HepG2 (cell line): ENCODE measurements at regions not wholly inside any gene's neighbourhood (a gene's known extent, or its start where the extent isn't known, plus 50 kb on each side); places are given as distances from the start of the nearest gene placed in this dataset.
"Not testable (repeated sequence)": the region's sequence is repeated elsewhere in the genome, so short reads cannot be mapped to it uniquely, and the experiment has no call there.

Experiments
- ATAC-seq: fragments of 200-7000 bp; cut with Tn5 transposase; 3 replicates; pipeline ENCODE4 v1.9.1; 2020; ENCODE audit warnings: mild to moderate bottlenecking, moderate library complexity
- BruUV-seq: library from RNA; stranded (reverse); fragments of 400-500 nt; replicated peaks from 2 replicates; lab custom pipeline; 2021; lab: Mats Ljungman, UMichigan
- CTCF ChIA-PET: fragments of 300-600 bp; formaldehyde crosslinking; extraction: SDS; loops from one replicate; lab custom pipeline; 2021; ENCODE audit warnings: low total read pairs, inconsistent platforms, low intra/inter-chr PET ratio; lab: Yijun Ruan, JAX
- POLR2A ChIA-PET: fragments of 350-600 bp; sonication (Branson Sonifier 250); formaldehyde crosslinking; loops from one replicate; lab custom pipeline; 2020; ENCODE audit warnings: antibody characterized with exemption, inconsistent platforms; lab: Yijun Ruan, JAX
- DNase-seq: peaks from one replicate; pipeline ENCODE4 v3.0.0-alpha.2; 2015; ENCODE audit warnings: low spot score
- FAIRE-seq: peaks from 3 replicates; lab custom pipeline; 2011; peaks lifted over from hg19 to GRCh38; lab: Jason Lieb, UNC
- H2AFZ ChIP-seq: one replicate; pipeline ENCODE4 v1.6.1; 2011; ENCODE audit warnings: low read length, inconsistent platforms
- H3K27ac ChIP-seq: fragments of 300-600 bp; 3 replicates; pipeline ENCODE4 v1.8.0; 2011; ENCODE audit warnings: mixed run types, mild to moderate bottlenecking, mixed read lengths, low read length, inconsistent platforms; ENCODE audit not compliant: insufficient read depth; ENCODE audit errors: extremely low read length
- H3K27me3 ChIP-seq, 2 experiments: fragments of 200-600 bp in 1 of 2; 2 replicates in 1 of 2; 3 replicates in 1 of 2; pipeline versions ENCODE4 v1.6.0 to v1.8.0; 2011; ENCODE audit warnings: low read length in 2 of 2, mild to moderate bottlenecking in 2 of 2, moderate library complexity in 2 of 2, inconsistent platforms in 1 of 2; ENCODE audit not compliant: insufficient read depth in 2 of 2, control insufficient read depth in 1 of 2
- H3K36me3 ChIP-seq, 2 experiments: fragments of 200-600 bp in 1 of 2; replicated peaks in 1 of 2; 2 replicates in 1 of 2; 3 replicates in 1 of 2; pipeline versions ENCODE4 v1.5.1 to v1.8.0; 2011; ENCODE audit warnings: low read length in 2 of 2, inconsistent platforms in 1 of 2; ENCODE audit not compliant: insufficient read depth in 2 of 2, control insufficient read depth in 1 of 2
- H3K4me1 ChIP-seq: 2 replicates; pipeline ENCODE4 v1.5.1; 2012; ENCODE audit warnings: low read length, inconsistent platforms; ENCODE audit not compliant: insufficient read depth
- H3K4me2 ChIP-seq: 2 replicates; pipeline ENCODE4 v1.6.0; 2011; ENCODE audit warnings: low read depth, low read length, inconsistent platforms
- H3K4me3 ChIP-seq, 3 experiments: fragments of 200-600 bp in 1 of 3; sonication (generic), shearing (Covaris generic) in 1 of 3; replicated peaks in 1 of 3; 2 replicates each; pipeline ENCODE4 v1.5.1; 2011 to 2016; ENCODE audit warnings: low read length in 3 of 3, inconsistent platforms in 2 of 3, low read depth in 2 of 3, mild to moderate bottlenecking in 2 of 3, control low read depth in 1 of 3, mixed read lengths in 1 of 3; ENCODE audit not compliant: insufficient read depth in 1 of 3
- H3K79me2 ChIP-seq: one replicate; pipeline ENCODE4 v1.6.1; 2011; ENCODE audit warnings: low read length, inconsistent platforms; ENCODE audit not compliant: insufficient read depth
- H3K9ac ChIP-seq: 2 replicates; pipeline ENCODE4 v1.6.0; 2011; ENCODE audit warnings: mild to moderate bottlenecking, low read depth, low read length, inconsistent platforms; ENCODE audit not compliant: insufficient read depth
- H3K9me3 ChIP-seq: 2 replicates; pipeline ENCODE4 v1.5.1; 2012; ENCODE audit warnings: mild to moderate bottlenecking, low read length
- H4K20me1 ChIP-seq: 2 replicates; pipeline ENCODE4 v1.6.0; 2011; ENCODE audit warnings: inconsistent platforms, mild to moderate bottlenecking, low read length, moderate library complexity; ENCODE audit not compliant: insufficient read depth
- CC2D1A ChIP-seq: sonication (generic); formaldehyde crosslinking; IDR thresholded peaks from 2 replicates; pipeline ENCODE4 v1.8.1; 2023; ENCODE audit warnings: mild to moderate bottlenecking, missing genetic modification reagents
- RELA ChIP-seq: sonication (generic); formaldehyde crosslinking; IDR thresholded peaks from 2 replicates; pipeline ENCODE4 v1.4.0; 2020; ENCODE audit warnings: missing genetic modification reagents
- SP140L ChIP-seq: sonication (generic); formaldehyde crosslinking; IDR thresholded peaks from 2 replicates; pipeline ENCODE4 v1.4.0; 2020; ENCODE audit warnings: missing genetic modification reagents, borderline replicate concordance
- TBX2 ChIP-seq: sonication (generic); formaldehyde crosslinking; IDR thresholded peaks from 2 replicates; pipeline ENCODE4 v1.5.0; 2020; ENCODE audit warnings: missing genetic modification reagents, mild to moderate bottlenecking, borderline replicate concordance
- ZBTB21 ChIP-seq: sonication (generic); formaldehyde crosslinking; IDR thresholded peaks from 2 replicates; pipeline ENCODE4 v1.4.0; 2020; ENCODE audit warnings: missing genetic modification reagents
- ZFYVE20 ChIP-seq: sonication (generic); formaldehyde crosslinking; IDR thresholded peaks from 2 replicates; pipeline ENCODE4 v1.8.0; 2023; ENCODE audit warnings: low read depth, mild to moderate bottlenecking, moderate library complexity, missing genetic modification reagents, borderline replicate concordance
- ZNF589 ChIP-seq: sonication (generic); formaldehyde crosslinking; conservative IDR thresholded peaks from 2 replicates; pipeline ENCODE4 v1.8.0; 2022; ENCODE audit warnings: mild to moderate bottlenecking, moderate library complexity, missing genetic modification reagents
- ZNF614 ChIP-seq: IDR thresholded peaks from 2 replicates; pipeline ENCODE4 v1.6.1; 2018; ENCODE audit warnings: missing biosample characterization, missing genetic modification reagents, inconsistent platforms, borderline replicate concordance
- ZNF816 ChIP-seq: sonication (generic); formaldehyde crosslinking; IDR thresholded peaks from 2 replicates; pipeline ENCODE4 v1.8.0; 2022; ENCODE audit warnings: missing genetic modification reagents, mild to moderate bottlenecking, borderline replicate concordance
- WGBS: methylation state at CpG from one replicate; pipeline ENCODE4 v1.1.6; 2017; ENCODE audit warnings: low lambda C conversion rate; 5-methylcytosine and 5-hydroxymethylcytosine counted together
- in situ Hi-C: cut with HindIII; loops from 2 replicates; pipeline ENCODE4 v1.10.0; 2017; ENCODE audit warnings: low pct_unique_long_range_greater_than_20kb; ENCODE audit not compliant: extremely low pct_ligation_motif_present
- intact Hi-C: fragments of 100-400 bp; cut with micrococcal nuclease; formaldehyde crosslinking; loops from one replicate; pipeline ENCODE4 v1.10.0; 2022; ENCODE audit not compliant: unreplicated experiment
- TF ChIP-seq, protein P1 (sequence below): sonication (generic); formaldehyde crosslinking; IDR thresholded peaks from 2 replicates; pipeline ENCODE4 v1.5.0; 2020; ENCODE audit warnings: mild to moderate bottlenecking, missing genetic modification reagents
- TF ChIP-seq, protein P2 (sequence below): sonication (generic); formaldehyde crosslinking; IDR thresholded peaks from 2 replicates; pipeline ENCODE4 v1.8.0; 2022; ENCODE audit warnings: low read depth, missing genetic modification reagents
- TF ChIP-seq, protein P3 (sequence below): sonication (generic); formaldehyde crosslinking; IDR thresholded peaks from 2 replicates; pipeline ENCODE4 v1.5.0; 2020; ENCODE audit warnings: missing genetic modification reagents, mild to moderate bottlenecking, borderline replicate concordance

DNA sequence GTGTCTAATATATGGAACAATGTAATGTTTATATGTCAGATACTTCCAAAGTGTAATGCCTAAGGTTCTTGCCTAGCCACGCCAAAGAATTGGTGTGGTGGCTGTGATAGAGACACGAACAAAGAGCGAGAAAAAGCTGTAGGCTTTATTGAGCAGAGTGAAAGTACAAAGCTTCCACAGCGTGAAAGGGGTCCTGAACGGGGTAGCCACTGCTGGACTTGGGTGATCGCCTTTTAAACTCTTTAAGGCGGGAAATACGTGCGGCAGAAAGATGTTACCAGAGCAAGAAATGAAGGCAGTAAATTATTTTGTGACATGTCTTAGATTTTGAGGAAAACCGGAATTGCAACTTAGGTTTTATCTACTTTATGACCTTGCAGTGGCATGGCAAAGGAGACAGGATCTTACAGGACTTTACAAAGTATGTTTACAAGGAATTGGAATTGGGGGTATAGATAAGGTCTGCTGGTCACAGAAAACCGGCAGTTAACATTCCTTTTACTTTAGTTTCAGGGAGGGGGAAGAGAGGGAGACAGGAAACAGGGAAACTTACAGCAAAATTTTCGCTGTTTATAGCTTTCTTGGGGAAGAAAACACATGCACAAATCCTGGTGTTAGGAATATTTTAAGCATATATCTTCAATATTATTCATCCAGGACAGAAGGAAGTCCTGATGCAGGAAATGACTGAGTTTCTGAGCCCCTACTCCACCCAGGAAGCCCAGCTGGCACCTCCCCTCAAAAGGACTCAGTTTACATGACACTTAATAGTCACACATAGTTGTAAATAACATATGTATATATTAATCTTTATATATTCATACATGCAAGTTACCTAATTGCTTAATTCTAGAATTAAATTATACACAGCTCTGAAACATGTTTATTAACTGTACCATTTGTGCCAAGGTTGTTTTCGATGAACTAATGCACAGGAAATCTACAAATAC lies 421.3 kb upstream of the PABPC4L start:
- DNase-seq, POLR2A ChIA-PET, in situ Hi-C loops, H3K27ac ChIP-seq, H3K27me3 ChIP-seq, FAIRE-seq, BruUV-seq, intact Hi-C loops, H4K20me1 ChIP-seq, H3K4me2 ChIP-seq, H3K9ac ChIP-seq, CTCF ChIA-PET, H3K4me3 ChIP-seq, H3K79me2 ChIP-seq, H2AFZ ChIP-seq, H3K36me3 ChIP-seq, H3K4me1 ChIP-seq, ATAC-seq, H3K9me3 ChIP-seq: not testable (repeated sequence)
- 43% methylated on average over 13 of the region's 13 CpGs for WGBS

DNA sequence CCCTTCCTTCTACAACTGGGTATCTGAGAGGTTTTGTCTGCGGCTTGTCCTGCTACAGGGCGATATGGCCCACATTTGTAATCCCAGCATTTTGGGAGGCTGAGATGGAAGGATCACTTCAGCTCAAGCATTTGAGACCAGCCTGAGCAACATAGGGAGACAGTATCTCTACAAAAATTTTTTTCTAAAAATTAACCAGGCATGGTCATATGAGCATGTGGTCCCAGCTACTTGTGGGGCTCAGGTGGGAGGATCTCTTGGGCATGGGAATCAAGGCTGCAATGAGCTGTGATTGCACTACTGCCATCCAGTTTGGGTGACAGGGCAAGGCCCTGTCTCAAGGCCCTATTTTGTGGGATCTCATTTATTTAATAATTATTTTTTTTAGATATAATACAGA lies 420.6 kb upstream of the PABPC4L start:
- H3K4me1 ChIP-seq = no peaks in the 10 kb centered on the region
- H3K27ac ChIP-seq = no peak overlapping the region
- no peaks in the 10 kb centered on the region for H3K9me3 ChIP-seq
- intact Hi-C loops = no loop called here
- H2AFZ ChIP-seq = no peak overlapping the region
- DNase-seq = no peak
- CTCF ChIA-PET = no interaction called here
- FAIRE-seq = no peak
- POLR2A ChIA-PET = no interaction called here
- H3K4me2 ChIP-seq = no peak overlapping the region
- no TSS peak for BruUV-seq
- WGBS = 78% methylated on average over 2 of the region's 2 CpGs
- H3K36me3 ChIP-seq = no peaks in the 10 kb centered on the region
- ATAC-seq = no peak
- H3K79me2 ChIP-seq = no peaks in the 10 kb centered on the region
- in situ Hi-C loops = no loop called here
- no peak overlapping the region for H3K4me3 ChIP-seq
- H3K9ac ChIP-seq = no peak overlapping the region
- no peaks in the 10 kb centered on the region for H3K27me3 ChIP-seq
- H4K20me1 ChIP-seq = no peaks in the 10 kb centered on the region
- TF ChIP-seq, protein P1, sequence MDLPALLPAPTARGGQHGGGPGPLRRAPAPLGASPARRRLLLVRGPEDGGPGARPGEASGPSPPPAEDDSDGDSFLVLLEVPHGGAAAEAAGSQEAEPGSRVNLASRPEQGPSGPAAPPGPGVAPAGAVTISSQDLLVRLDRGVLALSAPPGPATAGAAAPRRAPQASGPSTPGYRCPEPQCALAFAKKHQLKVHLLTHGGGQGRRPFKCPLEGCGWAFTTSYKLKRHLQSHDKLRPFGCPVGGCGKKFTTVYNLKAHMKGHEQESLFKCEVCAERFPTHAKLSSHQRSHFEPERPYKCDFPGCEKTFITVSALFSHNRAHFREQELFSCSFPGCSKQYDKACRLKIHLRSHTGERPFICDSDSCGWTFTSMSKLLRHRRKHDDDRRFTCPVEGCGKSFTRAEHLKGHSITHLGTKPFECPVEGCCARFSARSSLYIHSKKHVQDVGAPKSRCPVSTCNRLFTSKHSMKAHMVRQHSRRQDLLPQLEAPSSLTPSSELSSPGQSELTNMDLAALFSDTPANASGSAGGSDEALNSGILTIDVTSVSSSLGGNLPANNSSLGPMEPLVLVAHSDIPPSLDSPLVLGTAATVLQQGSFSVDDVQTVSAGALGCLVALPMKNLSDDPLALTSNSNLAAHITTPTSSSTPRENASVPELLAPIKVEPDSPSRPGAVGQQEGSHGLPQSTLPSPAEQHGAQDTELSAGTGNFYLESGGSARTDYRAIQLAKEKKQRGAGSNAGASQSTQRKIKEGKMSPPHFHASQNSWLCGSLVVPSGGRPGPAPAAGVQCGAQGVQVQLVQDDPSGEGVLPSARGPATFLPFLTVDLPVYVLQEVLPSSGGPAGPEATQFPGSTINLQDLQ (CRISPR knock-in tag) = no peak
- TF ChIP-seq ZFYVE20 (no peak), ZNF589 (CRISPR knock-in tag) (no peak), RELA (CRISPR knock-in tag) (no peak), CC2D1A (no peak), ZNF816 (CRISPR knock-in tag) (no peak), ZBTB21 (CRISPR knock-in tag) (no peak), ZNF614 (CRISPR knock-in tag) (no peak), TBX2 (no peak), SP140L (CRISPR knock-in tag) (no peak)
- TF ChIP-seq, protein P2, sequence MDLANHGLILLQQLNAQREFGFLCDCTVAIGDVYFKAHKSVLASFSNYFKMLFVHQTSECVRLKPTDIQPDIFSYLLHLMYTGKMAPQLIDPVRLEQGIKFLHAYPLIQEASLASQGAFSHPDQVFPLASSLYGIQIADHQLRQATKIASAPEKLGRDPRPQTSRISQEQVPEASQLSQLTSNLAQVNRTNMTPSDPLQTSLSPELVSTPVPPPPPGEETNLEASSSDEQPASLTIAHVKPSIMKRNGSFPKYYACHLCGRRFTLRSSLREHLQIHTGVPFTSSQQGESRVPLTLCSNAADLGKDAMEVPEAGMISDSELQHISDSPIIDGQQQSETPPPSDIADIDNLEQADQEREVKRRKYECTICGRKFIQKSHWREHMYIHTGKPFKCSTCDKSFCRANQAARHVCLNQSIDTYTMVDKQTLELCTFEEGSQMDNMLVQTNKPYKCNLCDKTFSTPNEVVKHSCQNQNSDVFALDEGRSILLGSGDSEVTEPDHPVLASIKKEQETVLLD = no peak
- TF ChIP-seq, protein P3, sequence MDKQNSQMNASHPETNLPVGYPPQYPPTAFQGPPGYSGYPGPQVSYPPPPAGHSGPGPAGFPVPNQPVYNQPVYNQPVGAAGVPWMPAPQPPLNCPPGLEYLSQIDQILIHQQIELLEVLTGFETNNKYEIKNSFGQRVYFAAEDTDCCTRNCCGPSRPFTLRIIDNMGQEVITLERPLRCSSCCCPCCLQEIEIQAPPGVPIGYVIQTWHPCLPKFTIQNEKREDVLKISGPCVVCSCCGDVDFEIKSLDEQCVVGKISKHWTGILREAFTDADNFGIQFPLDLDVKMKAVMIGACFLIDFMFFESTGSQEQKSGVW (CRISPR knock-in tag) = no peak
